Endothelial cell of umbilical vein (primary cell): ENCODE measurements at regions not wholly inside any gene's neighbourhood (a gene's known extent, or its start where the extent isn't known, plus 50 kb on each side); places are given as distances from the start of the nearest gene placed in this dataset.

ENCODE experiments used
- BruUV-seq: library from RNA; stranded (reverse); fragments of 400-500 nt; replicated peaks from 2 replicates; lab custom pipeline; 2021; lab: Mats Ljungman, UMichigan
- CTCF ChIA-PET: fragments of 300-600, 350-600 bp; sonication (Branson Sonifier 250); formaldehyde crosslinking; loops from one replicate; lab custom pipeline; 2021; ENCODE audit warnings: antibody characterized with exemption, inconsistent platforms; lab: Charles Lee
- POLR2A ChIA-PET: fragments of 300-600, 350-600 bp; sonication (Branson Sonifier 250); formaldehyde crosslinking; loops from one replicate; lab custom pipeline; 2021; ENCODE audit warnings: antibody characterized with exemption, inconsistent platforms; lab: Charles Lee
- DNase-seq: peaks from one replicate; pipeline ENCODE4 v3.0.0-alpha.2; 2011; ENCODE audit warnings: low read depth, low spot score
- FAIRE-seq: peaks from 2 replicates; lab custom pipeline; 2011; peaks lifted over from hg19 to GRCh38; lab: Jason Lieb, UNC
- H2AFZ ChIP-seq: 2 replicates; pipeline ENCODE4 v1.6.0; 2012; ENCODE audit warnings: low read depth, low read length, control low read depth, inconsistent platforms
- H3K27ac ChIP-seq: 2 replicates; pipeline ENCODE4 v1.5.1; 2011; ENCODE audit warnings: low read depth, mild to moderate bottlenecking, control low read depth, low read length, moderate library complexity; ENCODE audit not compliant: insufficient read depth
- H3K27me3 ChIP-seq, 2 experiments: 2 replicates each; pipeline versions ENCODE4 v1.6.0 to v1.6.1; 2011; ENCODE audit warnings: low read length in 2 of 2, mixed read lengths in 1 of 2; ENCODE audit not compliant: control insufficient read depth in 2 of 2, insufficient read depth in 2 of 2
- H3K36me3 ChIP-seq, 2 experiments: 2 replicates in 1 of 2; 3 replicates in 1 of 2; pipeline ENCODE4 v1.5.1; 2011; ENCODE audit warnings: low read length in 2 of 2, mild to moderate bottlenecking in 1 of 2, moderate library complexity in 1 of 2; ENCODE audit not compliant: control insufficient read depth in 2 of 2, insufficient read depth in 2 of 2; ENCODE audit errors: extremely low read depth in 1 of 2
- H3K4me1 ChIP-seq: 3 replicates; pipeline ENCODE4 v1.5.1; 2011; ENCODE audit warnings: mild to moderate bottlenecking, low read length; ENCODE audit not compliant: control insufficient read depth, insufficient read depth; ENCODE audit errors: extremely low read depth
- H3K4me2 ChIP-seq: 2 replicates; pipeline ENCODE4 v1.6.1; 2011; ENCODE audit warnings: low read length, control low read depth, mixed read lengths; ENCODE audit not compliant: insufficient read depth
- H3K4me3 ChIP-seq, 3 experiments: fragments of 200-600 bp in 1 of 3; sonication (generic), shearing (Covaris generic) in 1 of 3; replicated peaks in 1 of 3; 2 replicates each; pipeline ENCODE4 v1.5.1; 2011 to 2016; ENCODE audit warnings: control low read depth in 3 of 3, low read length in 3 of 3, mild to moderate bottlenecking in 2 of 3, inconsistent platforms in 1 of 3, low read depth in 1 of 3, moderate library complexity in 1 of 3; ENCODE audit not compliant: insufficient read depth in 1 of 3
- H3K79me2 ChIP-seq: 2 replicates; pipeline ENCODE4 v1.6.0; 2012; ENCODE audit warnings: low read length, inconsistent platforms; ENCODE audit not compliant: control insufficient read depth, insufficient read depth
- H3K9ac ChIP-seq: replicated peaks from 2 replicates; pipeline ENCODE3; 2011; ENCODE audit warnings: low read length, control low read depth; ENCODE audit not compliant: insufficient read depth; ENCODE audit errors: extremely low read depth
- H3K9me1 ChIP-seq: replicated peaks from 3 replicates; pipeline ENCODE4 v1.6.0; 2011; ENCODE audit warnings: mild to moderate bottlenecking, low read length; ENCODE audit not compliant: control insufficient read depth, insufficient read depth; ENCODE audit errors: extremely low read depth
- H3K9me3 ChIP-seq: replicated peaks from 2 replicates; pipeline ENCODE4 v1.5.1; 2012; ENCODE audit warnings: low read length, inconsistent platforms; ENCODE audit not compliant: control insufficient read depth, insufficient read depth
- H4K20me1 ChIP-seq: replicated peaks from 2 replicates; pipeline ENCODE3; 2011; ENCODE audit warnings: mild to moderate bottlenecking, low read length; ENCODE audit not compliant: control insufficient read depth, insufficient read depth; ENCODE audit errors: extremely low read depth
- GATA2 ChIP-seq: IDR thresholded peaks from 2 replicates; pipeline ENCODE4 v1.7.0; 2011; ENCODE audit warnings: low read depth, mild to moderate bottlenecking, moderate library complexity, mixed read lengths, low read length; ENCODE audit not compliant: insufficient read length, insufficient read depth
- POLR2A ChIP-seq: IDR thresholded peaks from 2 replicates; pipeline ENCODE4 v1.6.1; 2012; ENCODE audit warnings: low read depth, mild to moderate bottlenecking, control low read depth, low read length
- POLR2AphosphoS5 ChIP-seq: IDR thresholded peaks from 2 replicates; pipeline ENCODE4 v1.6.1; 2012; ENCODE audit warnings: low read depth, mild to moderate bottlenecking, control low read depth, low read length, moderate library complexity; ENCODE audit not compliant: insufficient read depth
- dilution Hi-C: fragments of 300-500 bp; cut with MboI; formaldehyde crosslinking; loops from one replicate; pipeline ENCODE4 v1.15.0; 2019; ENCODE audit warnings: low sequenced_read_pairs; ENCODE audit not compliant: extremely low pct_ligation_motif_present
- intact Hi-C: fragments of 100-400 bp; cut with micrococcal nuclease; formaldehyde crosslinking; loops from one replicate; pipeline ENCODE4 v1.10.0; 2022
- TF ChIP-seq, protein P1 (sequence below), 2 donors: IDR thresholded peaks; 1 replicate in 1 of 2; 2 replicates in 1 of 2; pipeline ENCODE4 v1.5.1; 2011; ENCODE audit warnings: low read length in 2 of 2, mild to moderate bottlenecking in 2 of 2, moderate library complexity in 2 of 2, control low read depth in 1 of 2, inconsistent platforms in 1 of 2, low read depth in 1 of 2; ENCODE audit not compliant: insufficient read depth in 1 of 2; ENCODE audit errors: extremely low read depth in 1 of 2
- TF ChIP-seq, protein P2 (sequence below): IDR thresholded peaks from 2 replicates; pipeline ENCODE4 v1.6.1; 2011; ENCODE audit not compliant: insufficient read depth, insufficient read length

GRCh38 chr2:236877972-236878371 is 207.7 kb upstream of the COPS8 start:
- Histone ChIP-seq H3K4me2 (no peak overlapping the region), H3K79me2 (no peaks in the 10 kb centered on the region), H4K20me1 (no peaks in the 10 kb centered on the region), H3K9me1 (no peaks in the 10 kb centered on the region), H3K27me3 (no peaks in the 10 kb centered on the region), H3K27ac (no peak overlapping the region), H3K36me3 (no peaks in the 10 kb centered on the region), H3K4me3 (no peak overlapping the region), H3K9me3 (no peaks in the 10 kb centered on the region), H2AFZ (no peak overlapping the region), H3K9ac (no peak overlapping the region), H3K4me1 (peaks cover 9% of the 10 kb centered on the region)
- dilution Hi-C loops (no loop called here), intact Hi-C loops (no loop called here)
- no peak for DNase-seq
- TF ChIP-seq, protein P1, sequence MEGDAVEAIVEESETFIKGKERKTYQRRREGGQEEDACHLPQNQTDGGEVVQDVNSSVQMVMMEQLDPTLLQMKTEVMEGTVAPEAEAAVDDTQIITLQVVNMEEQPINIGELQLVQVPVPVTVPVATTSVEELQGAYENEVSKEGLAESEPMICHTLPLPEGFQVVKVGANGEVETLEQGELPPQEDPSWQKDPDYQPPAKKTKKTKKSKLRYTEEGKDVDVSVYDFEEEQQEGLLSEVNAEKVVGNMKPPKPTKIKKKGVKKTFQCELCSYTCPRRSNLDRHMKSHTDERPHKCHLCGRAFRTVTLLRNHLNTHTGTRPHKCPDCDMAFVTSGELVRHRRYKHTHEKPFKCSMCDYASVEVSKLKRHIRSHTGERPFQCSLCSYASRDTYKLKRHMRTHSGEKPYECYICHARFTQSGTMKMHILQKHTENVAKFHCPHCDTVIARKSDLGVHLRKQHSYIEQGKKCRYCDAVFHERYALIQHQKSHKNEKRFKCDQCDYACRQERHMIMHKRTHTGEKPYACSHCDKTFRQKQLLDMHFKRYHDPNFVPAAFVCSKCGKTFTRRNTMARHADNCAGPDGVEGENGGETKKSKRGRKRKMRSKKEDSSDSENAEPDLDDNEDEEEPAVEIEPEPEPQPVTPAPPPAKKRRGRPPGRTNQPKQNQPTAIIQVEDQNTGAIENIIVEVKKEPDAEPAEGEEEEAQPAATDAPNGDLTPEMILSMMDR (IDR thresholded peaks at IDR 0.05; ENCODE audit: extremely low read depth in 1 of 2, insufficient read depth in 1 of 2, low read depth in 1 of 2, low read length in 2 of 2): no peak
- no peak for TF ChIP-seq POLR2A
- TF ChIP-seq, protein P2, sequence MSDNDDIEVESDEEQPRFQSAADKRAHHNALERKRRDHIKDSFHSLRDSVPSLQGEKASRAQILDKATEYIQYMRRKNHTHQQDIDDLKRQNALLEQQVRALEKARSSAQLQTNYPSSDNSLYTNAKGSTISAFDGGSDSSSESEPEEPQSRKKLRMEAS: no peak
- ChIA-PET POLR2A (no interaction called here), CTCF (no interaction called here)
- FAIRE-seq: no peak
- BruUV-seq: no TSS peak

DNA sequence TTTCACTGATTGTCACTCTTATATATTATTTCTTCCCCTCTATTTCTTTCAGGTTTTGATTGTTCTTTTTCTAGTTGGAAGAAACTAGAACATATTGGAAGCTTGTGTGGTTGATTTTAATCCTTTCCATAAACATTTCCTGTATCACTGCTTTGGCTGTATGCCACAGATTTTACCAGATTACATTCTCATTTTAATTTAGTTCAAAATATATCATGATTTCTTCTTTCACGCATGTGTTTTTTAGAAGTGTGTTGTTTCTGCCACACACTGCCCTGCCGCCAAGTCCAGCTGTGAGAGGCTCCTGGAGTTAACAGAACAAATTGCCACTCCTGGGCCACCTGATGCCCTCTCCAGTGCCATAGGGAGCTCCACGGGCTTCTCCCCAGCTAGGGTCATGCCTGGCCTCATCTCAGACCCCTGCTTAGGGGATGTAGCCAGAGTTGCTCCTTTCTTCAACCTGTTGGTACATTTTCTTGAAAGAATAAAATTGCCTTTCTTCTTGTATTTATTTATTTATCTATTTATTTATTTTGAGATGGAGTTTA is 206.2 kb upstream of the COPS8 start:
- Histone ChIP-seq H3K9me1 (no peaks in the 10 kb centered on the region), H3K27me3 (no peaks in the 10 kb centered on the region), H3K9ac (no peak overlapping the region), H3K9me3 (no peaks in the 10 kb centered on the region), H3K36me3 (no peaks in the 10 kb centered on the region), H3K4me1 (peaks cover 8% of the 10 kb centered on the region), H4K20me1 (no peaks in the 10 kb centered on the region), H3K27ac (no peak overlapping the region), H3K4me3 (no peak overlapping the region), H3K4me2 (no peak overlapping the region), H3K79me2 (no peaks in the 10 kb centered on the region), H2AFZ (no peak overlapping the region)
- DNase-seq: peak; percentile 58
- intact Hi-C loops: no loop called here
- dilution Hi-C loops: no loop called here
- ChIA-PET POLR2A (no interaction called here), CTCF (interaction anchor here (1.3 kb wide), 1 partner anchor 9 kb away, joined by 4 read pairs; no protein-coding TSS in a partner anchor)
- no peak for FAIRE-seq
- TF ChIP-seq POLR2AphosphoS5 (no peak), GATA2 (peak; percentile 17)
- no TSS peak for BruUV-seq
